PC-3 (cell line): ENCODE measurements at regions not wholly inside any gene's neighbourhood (a gene's known extent, or its start where the extent isn't known, plus 50 kb on each side); places are given as distances from the start of the nearest gene placed in this dataset.
"Not testable (repeated sequence)": the region's sequence is repeated elsewhere in the genome, so short reads cannot be mapped to it uniquely, and the experiment has no call there.

Source experiments
- ATAC-seq: fragments of 200-7000 bp; cut with Tn5 transposase; 2 replicates; pipeline ENCODE4 v1.9.1; 2020; ENCODE audit warnings: mild to moderate bottlenecking, moderate library complexity
- BruUV-seq: library from RNA; stranded (reverse); fragments of 400-500 nt; replicated peaks from 2 replicates; lab custom pipeline; 2021; lab: Mats Ljungman, UMichigan
- CTCF ChIA-PET: fragments of 300-600 bp; sonication (Branson Sonifier 250); formaldehyde crosslinking; loops from one replicate; lab custom pipeline; 2022; ENCODE audit warnings: antibody characterized with exemption; lab: Charles Lee
- POLR2A ChIA-PET: fragments of 300-600 bp; sonication (Branson Sonifier 250); formaldehyde crosslinking; loops from one replicate; lab custom pipeline; 2022; ENCODE audit warnings: antibody characterized with exemption; ENCODE audit not compliant: unreplicated experiment; lab: Charles Lee
- DNase-seq: peaks from one replicate; pipeline ENCODE4 v3.0.0-alpha.2; 2015
- H2AFZ ChIP-seq: fragments of 300-600 bp; sonication (generic); 2 replicates; pipeline ENCODE4 v1.6.0; 2016; ENCODE audit warnings: antibody characterized with exemption, low read length
- H3F3A ChIP-seq: fragments of 300-600 bp; sonication (generic); one replicate; pipeline ENCODE4 v1.6.0; 2017; ENCODE audit warnings: antibody characterized with exemption, low read length, control low read depth, mild to moderate bottlenecking; ENCODE audit not compliant: unreplicated experiment
- H3K27ac ChIP-seq: fragments of 300-600 bp; sonication (generic); 2 replicates; pipeline ENCODE4 v1.5.1; 2016; ENCODE audit warnings: mild to moderate bottlenecking, low read length
- H3K27me3 ChIP-seq: fragments of 300-600 bp; sonication (generic); 2 replicates; pipeline ENCODE4 v1.6.1; 2016; ENCODE audit warnings: low read length, mixed read lengths
- H3K36me3 ChIP-seq: fragments of 300-600 bp; sonication (generic); 2 replicates; pipeline ENCODE4 v1.6.1; 2016; ENCODE audit warnings: low read depth, mixed run types, low read length, mixed read lengths
- H3K4me1 ChIP-seq: fragments of 300-600 bp; sonication (generic); 2 replicates; pipeline ENCODE4 v1.5.1; 2016; ENCODE audit warnings: low read length; ENCODE audit not compliant: insufficient read depth
- H3K4me2 ChIP-seq: fragments of 300-600 bp; sonication (generic); 2 replicates; pipeline ENCODE4 v1.6.0; 2016; ENCODE audit warnings: low read length
- H3K4me3 ChIP-seq: fragments of 300-600 bp; sonication (generic); 2 replicates; pipeline ENCODE4 v1.5.1; 2016; ENCODE audit warnings: mild to moderate bottlenecking, low read length, mixed read lengths
- H3K79me2 ChIP-seq: fragments of 300-600 bp; sonication (generic); 2 replicates; pipeline ENCODE4 v1.6.1; 2017; ENCODE audit warnings: low read length, mixed read lengths
- H3K9ac ChIP-seq: fragments of 300-600 bp; sonication (generic); 2 replicates; pipeline ENCODE4 v1.6.0; 2016; ENCODE audit warnings: mild to moderate bottlenecking, low read length
- H3K9me2 ChIP-seq: fragments of 300-600 bp; sonication (generic); replicated peaks from 2 replicates; pipeline ENCODE4 v1.6.1; 2016; ENCODE audit warnings: mixed run types, low read length, mixed read lengths
- H3K9me3 ChIP-seq: fragments of 300-600 bp; sonication (generic); 2 replicates; pipeline ENCODE4 v1.6.1; 2016; ENCODE audit warnings: low read length, mixed read lengths
- H4K20me1 ChIP-seq: fragments of 300-600 bp; sonication (generic); 2 replicates; pipeline ENCODE4 v1.6.1; 2016; ENCODE audit warnings: low read length, mixed read lengths
- CTCF ChIP-seq: fragments of 300-600 bp; sonication (generic); conservative IDR thresholded peaks from 2 replicates; pipeline ENCODE4 v1.5.1; 2017; ENCODE audit warnings: antibody characterized with exemption, low read depth, mild to moderate bottlenecking, low read length
- EZH2 ChIP-seq: fragments of 300-600 bp; sonication (generic); IDR thresholded peaks from one replicate; pipeline ENCODE4 v1.6.1; 2017; ENCODE audit warnings: antibody characterized with exemption, mild to moderate bottlenecking, low read length; ENCODE audit not compliant: unreplicated experiment
- EZH2phosphoT487 ChIP-seq: fragments of 300-600 bp; sonication (generic); IDR thresholded peaks from 2 replicates; pipeline ENCODE4 v1.6.1; 2018; ENCODE audit warnings: mild to moderate bottlenecking, antibody characterized with exemption, low read length, borderline replicate concordance
- intact Hi-C: fragments of 100-400 bp; cut with micrococcal nuclease; formaldehyde crosslinking; loops from 2 replicates; pipeline ENCODE4 v1.9.0; 2023

GRCh38 chrX:51163730-51164129 is 168.9 kb upstream of the NUDT10 start:
- no peak for ATAC-seq
- H3K9me3 ChIP-seq: no peaks in the 10 kb centered on the region
- H3K4me1 ChIP-seq: no peaks in the 10 kb centered on the region
- ChIA-PET POLR2A (no interaction called here), CTCF (no interaction called here)
- H3K36me3 ChIP-seq: no peaks in the 10 kb centered on the region
- BruUV-seq: no TSS peak
- H4K20me1 ChIP-seq: no peaks in the 10 kb centered on the region
- intact Hi-C loops: no loop called here
- no peak for DNase-seq
- H3K27ac ChIP-seq: no peak overlapping the region
- H3F3A ChIP-seq: no peaks in the 10 kb centered on the region
- H3K27me3 ChIP-seq: no peaks in the 10 kb centered on the region
- H2AFZ ChIP-seq: no peak overlapping the region
- no peak overlapping the region for H3K9ac ChIP-seq
- no peak overlapping the region for H3K4me2 ChIP-seq
- H3K79me2 ChIP-seq: no peaks in the 10 kb centered on the region
- H3K9me2 ChIP-seq: no peaks in the 10 kb centered on the region
- TF ChIP-seq EZH2: no peak
- TF ChIP-seq CTCF: no peak
- no peak for TF ChIP-seq EZH2phosphoT487
- H3K4me3 ChIP-seq: no peak overlapping the region

- H3K27me3 ChIP-seq, H3K4me3 ChIP-seq, POLR2A ChIA-PET, H2AFZ ChIP-seq, intact Hi-C loops, H3F3A ChIP-seq, H3K9ac ChIP-seq, CTCF ChIA-PET, H3K79me2 ChIP-seq, DNase-seq, H3K4me1 ChIP-seq, H3K4me2 ChIP-seq, BruUV-seq, H3K9me3 ChIP-seq, H3K9me2 ChIP-seq, H3K27ac ChIP-seq, H3K36me3 ChIP-seq, ATAC-seq, H4K20me1 ChIP-seq: not testable (repeated sequence)
Measured at GRCh38 chrX:51178356-51178900, 154.2 kb upstream of the NUDT10 start.

GRCh38 chrX:51179805-51180204 is 152.8 kb upstream of the NUDT10 start:
- H3K27ac ChIP-seq, H3K27me3 ChIP-seq, H4K20me1 ChIP-seq, H3K4me1 ChIP-seq, BruUV-seq, H3F3A ChIP-seq, H3K9me2 ChIP-seq, H3K9me3 ChIP-seq, POLR2A ChIA-PET, H3K36me3 ChIP-seq, intact Hi-C loops, H3K4me3 ChIP-seq, H2AFZ ChIP-seq, DNase-seq, H3K4me2 ChIP-seq, H3K79me2 ChIP-seq, CTCF ChIA-PET, H3K9ac ChIP-seq, ATAC-seq: not testable (repeated sequence)

- ChIA-PET POLR2A (no interaction called here), CTCF (no interaction called here)
- no peaks in the 10 kb centered on the region for H3K27me3 ChIP-seq
- no peaks in the 10 kb centered on the region for H3K4me1 ChIP-seq
- no peaks in the 10 kb centered on the region for H3K9me2 ChIP-seq
- intact Hi-C loops: no loop called here
- H2AFZ ChIP-seq: no peak overlapping the region
- H3K79me2 ChIP-seq: no peaks in the 10 kb centered on the region
- ATAC-seq (no peak), DNase-seq (no peak)
- no TSS peak for BruUV-seq
- H3K4me2 ChIP-seq: no peak overlapping the region
- H3K9me3 ChIP-seq: no peaks in the 10 kb centered on the region
- no peaks in the 10 kb centered on the region for H4K20me1 ChIP-seq
- H3K36me3 ChIP-seq: no peaks in the 10 kb centered on the region
- TF ChIP-seq EZH2phosphoT487 (no peak), EZH2 (no peak), CTCF (no peak)
- no peaks in the 10 kb centered on the region for H3F3A ChIP-seq
- H3K27ac ChIP-seq: no peak overlapping the region
- H3K4me3 ChIP-seq: no peak overlapping the region
- no peak overlapping the region for H3K9ac ChIP-seq
Measured at GRCh38 chrX:51182545-51182944, 150.1 kb upstream of the NUDT10 start.
